GM19240 (cell line): ENCODE measurements at regions not wholly inside any gene's neighbourhood (a gene's known extent, or its start where the extent isn't known, plus 50 kb on each side); places are given as distances from the start of the nearest gene placed in this dataset.
"Not testable (repeated sequence)": the region's sequence is repeated elsewhere in the genome, so short reads cannot be mapped to it uniquely, and the experiment has no call there.

Source experiments
- DNase-seq: peaks from one replicate; pipeline ENCODE4 v3.0.0; 2011; ENCODE audit warnings: low spot score; ENCODE audit not compliant: insufficient read length

DNA sequence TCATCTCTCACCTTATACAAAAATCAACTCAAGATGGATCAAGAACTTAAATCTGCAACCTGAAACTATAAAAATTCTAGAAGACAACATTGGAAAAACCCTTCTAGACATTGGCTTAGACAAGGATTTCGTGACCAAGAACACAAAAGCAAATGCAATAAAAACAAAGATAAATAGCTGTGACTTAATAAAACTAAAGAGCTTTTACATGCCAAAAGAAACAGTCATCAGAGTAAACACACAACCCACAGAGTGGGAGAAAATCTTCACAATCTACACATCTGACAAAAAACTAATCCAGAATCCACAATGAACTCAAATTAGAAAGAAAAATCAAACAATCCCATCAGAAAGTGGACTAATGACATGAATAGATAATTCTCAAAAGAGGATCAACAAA lies 532.4 kb downstream of the KIF20B start:
- not testable (repeated sequence) for DNase-seq

- no peak for DNase-seq
These were observed 544.2 kb downstream of the KIF20B start for GRCh38 chr10:90245623-90246022.

DNA sequence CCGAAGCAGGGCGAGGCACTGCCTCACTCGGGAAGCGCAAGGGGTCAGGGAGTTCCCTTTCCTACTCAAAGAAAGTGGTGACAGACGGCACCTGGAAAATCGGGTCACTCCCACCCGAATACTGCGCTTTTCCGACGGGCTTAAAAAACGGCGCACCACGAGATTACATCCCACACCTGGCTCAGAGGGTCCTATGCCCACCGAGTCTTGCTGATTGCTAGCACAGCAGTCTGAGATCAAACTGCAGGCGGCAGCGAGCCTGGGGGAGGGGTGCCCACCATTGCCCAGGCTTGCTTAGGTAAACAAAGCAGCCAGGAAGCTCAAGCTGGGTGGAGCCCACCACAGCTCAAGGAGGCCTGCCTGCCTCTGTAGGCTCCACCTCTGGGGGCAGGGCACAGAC lies 549.4 kb downstream of the KIF20B start:
- DNase-seq: not testable (repeated sequence)

DNA sequence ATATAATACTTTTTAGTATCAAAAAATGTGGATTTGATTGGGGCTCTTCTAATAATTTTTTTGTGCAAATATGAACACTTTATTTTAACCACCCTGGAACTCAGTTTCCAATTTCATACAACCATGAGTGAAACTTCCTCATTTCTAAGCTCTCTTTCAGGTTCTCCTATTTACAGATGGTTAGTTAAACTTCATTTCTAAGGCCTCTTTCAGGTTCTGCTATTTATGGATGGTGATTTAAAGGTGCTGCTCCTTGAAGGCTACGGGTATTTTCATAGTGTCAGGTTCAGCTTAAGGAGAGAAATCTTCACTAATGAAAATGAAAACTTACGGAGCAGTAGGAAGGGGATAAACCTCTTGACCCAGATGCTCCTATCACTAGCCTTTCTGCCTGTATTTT lies 568.3 kb downstream of the KIF20B start:
- no peak for DNase-seq

DNA sequence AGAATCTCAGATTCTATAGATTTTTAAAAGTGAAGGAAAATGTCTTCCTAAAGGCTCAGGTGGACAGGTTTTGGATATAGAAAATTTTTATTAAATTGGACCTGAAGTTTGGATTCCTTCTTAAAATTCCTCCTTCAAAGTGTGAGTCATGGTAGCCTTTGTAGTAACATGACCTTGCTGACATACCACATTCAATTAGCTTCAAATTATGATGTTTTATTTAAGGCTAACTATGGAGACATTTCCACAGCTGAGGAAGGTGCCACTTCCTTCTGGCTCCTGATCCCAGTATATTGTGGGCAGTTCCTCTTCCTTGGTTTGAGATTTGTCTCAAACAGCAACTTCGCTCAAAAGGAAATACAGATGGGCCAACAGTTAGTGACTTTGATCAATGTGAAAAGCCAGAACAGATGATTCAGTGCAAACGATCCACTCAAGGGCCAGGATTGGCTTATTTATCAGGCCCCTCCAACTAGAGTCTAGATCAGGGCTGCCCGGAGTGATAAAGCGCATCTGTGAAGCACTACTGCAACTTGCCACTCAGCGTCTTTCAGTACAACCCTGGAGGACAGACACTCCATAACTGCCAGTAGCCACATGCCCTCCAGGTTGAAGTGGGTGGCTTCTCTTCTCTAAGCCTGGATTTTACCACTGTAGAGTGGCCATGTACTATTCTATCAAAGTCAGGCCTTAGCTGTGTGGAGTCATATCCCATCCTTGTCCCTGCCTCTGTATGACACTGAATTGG lies 573.5 kb downstream of the KIF20B start:
- DNase-seq: no peak

GRCh38 chr10:90276894-90277475 lies 575.6 kb downstream of the KIF20B start:
- no peak for DNase-seq

- no peak for DNase-seq
These were observed 571.4 kb downstream of the HTR7 start for GRCh38 chr10:90286406-90286805.

DNA sequence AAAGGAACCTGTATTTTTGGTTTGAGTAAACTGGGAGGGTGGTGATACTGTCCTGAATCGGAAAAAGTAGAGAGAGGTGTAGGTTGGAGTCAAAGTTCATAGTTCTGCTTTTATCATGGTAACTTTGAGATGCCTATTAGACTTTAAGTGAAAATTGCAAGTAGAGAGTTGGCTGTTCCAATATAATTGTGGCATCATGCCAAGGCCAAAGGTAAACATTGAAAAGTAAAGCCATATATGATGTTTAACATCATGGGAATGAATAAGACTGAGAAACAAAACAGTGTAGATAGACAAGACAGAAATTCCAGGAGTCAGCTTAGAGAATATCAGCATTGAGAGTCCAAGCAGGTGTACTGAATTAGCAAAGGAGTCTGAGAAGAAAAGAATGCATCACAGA lies 570.9 kb downstream of the HTR7 start:
- DNase-seq: no peak

DNA sequence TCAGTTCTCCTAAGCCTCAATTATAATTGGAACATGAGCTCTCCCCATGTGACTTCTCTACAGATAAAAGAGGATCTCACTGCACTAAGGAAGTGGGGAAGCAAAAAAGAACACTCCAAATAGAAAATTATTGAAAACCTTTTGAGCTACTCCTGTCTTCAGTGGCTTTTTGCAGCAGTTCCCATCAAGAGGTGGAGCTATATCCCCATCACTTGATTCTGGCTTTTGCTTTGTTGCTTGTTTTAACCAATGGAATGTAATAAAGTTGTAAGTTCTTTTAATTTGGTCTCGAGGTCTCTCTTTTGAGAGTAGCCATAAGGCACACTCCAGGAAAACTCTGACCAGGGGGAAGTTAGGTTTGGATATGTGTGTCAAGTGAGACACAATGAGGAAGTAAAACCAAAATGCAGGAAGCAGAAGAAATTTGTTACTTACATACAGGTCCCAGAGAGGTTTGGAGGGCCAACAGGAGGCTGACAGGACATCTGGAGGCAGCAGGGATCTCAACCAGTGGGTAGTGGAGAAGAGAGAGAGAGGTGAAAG lies 569.4 kb downstream of the HTR7 start:
- DNase-seq: no peak

DNA sequence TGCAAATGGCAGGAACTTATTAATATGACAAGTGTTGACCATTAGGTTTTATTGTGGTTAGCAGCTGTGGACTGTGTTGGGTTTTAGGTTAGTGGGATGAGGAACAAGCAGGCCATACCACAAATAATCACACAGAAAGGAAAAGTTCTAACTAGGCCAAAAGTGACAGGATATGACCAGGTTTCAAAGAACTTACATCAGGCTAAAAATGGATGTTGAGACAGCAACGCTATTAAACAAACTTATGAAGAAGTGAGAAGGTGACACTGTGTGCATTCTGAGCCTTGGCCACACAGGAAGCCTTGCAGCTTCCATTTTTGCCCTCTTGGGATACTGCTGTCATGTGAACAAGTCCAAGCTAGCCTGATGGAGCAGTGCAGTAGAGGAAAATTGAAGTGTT lies 568.8 kb downstream of the HTR7 start:
- DNase-seq: no peak

GRCh38 chr10:90293616-90294015 lies 564.2 kb downstream of the HTR7 start:
- DNase-seq: no peak

- DNase-seq: not testable (repeated sequence)
These were observed 562.9 kb downstream of the HTR7 start for GRCh38 chr10:90294821-90295540.

DNA sequence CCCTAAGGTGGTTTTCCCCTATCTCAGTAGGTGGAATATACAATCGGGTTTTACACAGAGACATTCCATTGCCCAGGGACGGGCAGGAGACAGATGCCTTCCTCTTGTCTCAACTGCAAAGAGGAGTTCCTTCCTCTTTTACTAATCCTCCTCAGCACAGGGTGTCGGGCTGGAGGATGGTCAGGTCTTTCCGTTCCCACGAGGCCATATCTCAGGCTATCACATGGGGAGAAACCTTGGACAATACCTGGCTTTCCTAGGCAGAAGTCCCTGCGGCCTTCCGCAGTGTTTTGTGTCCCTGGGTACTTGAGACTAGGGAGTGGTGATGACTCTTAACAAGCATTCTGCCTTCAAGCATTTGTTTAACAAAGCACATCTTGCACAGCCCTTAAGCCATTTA lies 555.8 kb downstream of the HTR7 start:
- DNase-seq: not testable (repeated sequence)

DNA sequence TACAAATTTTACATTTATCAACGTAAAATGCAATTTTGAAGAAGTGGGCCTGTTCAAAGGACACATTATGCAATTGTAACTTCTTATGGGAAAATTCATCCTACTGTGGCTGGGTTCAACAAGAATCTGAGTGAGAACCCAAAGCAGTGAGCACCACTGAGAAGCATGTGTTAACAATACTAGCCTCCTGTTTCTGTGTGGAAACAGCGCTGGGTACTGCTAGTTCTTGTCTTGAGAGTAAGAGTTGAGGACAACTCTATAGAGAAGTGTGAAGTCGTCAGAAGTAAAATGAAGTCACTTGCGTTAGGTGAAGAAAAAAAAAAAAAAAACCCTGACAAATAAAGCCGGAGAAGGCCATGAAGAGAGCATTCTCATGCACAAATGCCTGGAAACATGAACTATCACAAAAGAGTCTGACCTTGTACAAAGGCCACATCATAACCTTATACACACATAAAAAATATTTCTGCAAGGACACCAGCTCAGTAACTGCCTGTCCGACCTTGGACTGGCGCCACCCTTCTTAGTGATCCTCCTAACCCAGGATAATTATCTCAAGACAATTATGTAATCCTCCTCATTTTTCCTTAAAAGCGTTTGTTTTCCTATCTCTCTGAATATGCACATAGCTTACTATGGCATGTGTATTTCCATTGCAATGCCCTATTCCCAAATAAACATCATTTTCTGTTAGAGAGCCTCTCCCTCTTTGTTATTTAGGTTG lies 554.9 kb downstream of the HTR7 start:
- DNase-seq: no peak

DNA sequence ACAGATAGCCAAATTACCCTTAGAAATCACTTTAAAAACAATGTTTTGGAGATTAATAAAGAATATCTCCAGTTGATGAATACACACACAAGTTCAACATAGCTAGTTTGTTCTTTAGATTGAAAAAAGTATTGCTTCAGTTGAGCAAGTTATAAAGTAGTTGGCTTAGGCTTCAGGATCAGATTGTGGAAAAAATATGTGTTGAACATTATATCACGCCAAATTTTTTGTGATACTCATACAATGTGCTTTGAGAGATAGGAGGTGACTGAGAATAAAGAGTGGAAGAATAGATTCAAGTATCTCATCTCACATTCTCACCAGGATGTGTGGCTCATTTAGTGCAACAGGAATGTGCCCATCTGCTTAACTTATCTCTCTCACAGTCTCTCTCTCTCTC lies 553.3 kb downstream of the HTR7 start:
- DNase-seq: no peak

GRCh38 chr10:90306187-90306586 lies 551.7 kb downstream of the HTR7 start:
- no peak for DNase-seq

- DNase-seq: no peak
These were observed 549.6 kb downstream of the HTR7 start for GRCh38 chr10:90308223-90308622.

GRCh38 chr10:90313576-90314325 lies 544.1 kb downstream of the HTR7 start:
- no peak for DNase-seq

- no peak for DNase-seq
These were observed 543.1 kb downstream of the HTR7 start for GRCh38 chr10:90314718-90315117.

DNA sequence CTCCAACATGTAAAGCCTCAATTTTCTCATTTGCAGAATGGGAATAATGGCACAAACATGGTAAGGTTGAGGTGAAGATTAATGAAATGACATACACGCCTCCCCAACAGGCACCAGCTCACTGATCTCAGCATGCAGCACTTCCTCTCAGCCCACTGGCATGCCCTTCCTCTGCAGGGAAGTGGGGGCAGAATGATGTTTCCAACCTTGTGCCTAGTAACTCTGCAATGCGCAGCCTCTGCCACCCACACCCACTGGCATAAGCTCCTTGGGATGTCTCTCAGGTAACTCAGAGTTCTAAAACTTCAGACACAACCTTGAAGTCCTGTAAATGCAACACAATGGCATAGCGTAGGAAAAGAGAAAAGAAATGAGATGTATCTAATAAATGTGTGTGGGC lies 540.7 kb downstream of the HTR7 start:
- DNase-seq: no peak

- DNase-seq: no peak
These were observed 539.2 kb downstream of the HTR7 start for GRCh38 chr10:90318659-90319058.
